ENCODE measurements at regions not wholly inside any gene's neighbourhood (a gene's known extent, or its start where the extent isn't known, plus 50 kb on each side); places are given as distances from the start of the nearest gene placed in this dataset.

GRCh38 chr5:117188211-117188610 is 613.6 kb upstream of the SEMA6A start:
- Histone ChIP-seq H3K36me3 (ENCODE audit: control insufficient read depth in 2 of 2, extremely low read depth in 1 of 2, insufficient read depth in 2 of 2, low read length in 2 of 2) (no peaks in the 10 kb centered on the region), H4K20me1 (replicated peaks; ENCODE audit: control insufficient read depth, extremely low read depth, insufficient read depth, low read length) (no peaks in the 10 kb centered on the region), H3K4me1 (ENCODE audit: control insufficient read depth, extremely low read depth, insufficient read depth, low read length) (no peaks in the 10 kb centered on the region), H3K27ac (ENCODE audit: insufficient read depth, low read depth, low read length) (no peak overlapping the region), H2AFZ (ENCODE audit: low read depth, low read length) (no peak overlapping the region), H3K9me3 (replicated peaks; ENCODE audit: control insufficient read depth, insufficient read depth, low read length) (no peaks in the 10 kb centered on the region), H3K27me3 (ENCODE audit: control insufficient read depth in 2 of 2, insufficient read depth in 2 of 2, low read length in 2 of 2) (no peaks in the 10 kb centered on the region), H3K4me3 (replicated peaks in 1 of 3; ENCODE audit: insufficient read depth in 1 of 3, low read depth in 1 of 3, low read length in 3 of 3) (no peak overlapping the region), H3K9me1 (replicated peaks; ENCODE audit: control insufficient read depth, extremely low read depth, insufficient read depth, low read length) (no peaks in the 10 kb centered on the region), H3K79me2 (ENCODE audit: control insufficient read depth, insufficient read depth, low read length) (no peaks in the 10 kb centered on the region), H3K9ac (replicated peaks; ENCODE audit: extremely low read depth, insufficient read depth, low read length) (no peak overlapping the region), H3K4me2 (ENCODE audit: insufficient read depth, low read length) (no peak overlapping the region)
- dilution Hi-C loops (cut with MboI; ENCODE audit: extremely low pct_ligation_motif_present, low sequenced_read_pairs), result no loop called here
- intact Hi-C loops (cut with micrococcal nuclease), result no loop called here
- ChIA-PET POLR2A (no interaction called here), CTCF (no interaction called here)
- TF ChIP-seq FOS (IDR thresholded peaks at IDR 0.05; ENCODE audit: borderline replicate concordance, insufficient read depth, low read length) (no peak), CTCF (IDR thresholded peaks at IDR 0.05; ENCODE audit: extremely low read depth in 1 of 2, insufficient read depth in 1 of 2, low read depth in 1 of 2, low read length in 2 of 2) (no peak), POLR2A (IDR thresholded peaks at IDR 0.05; ENCODE audit: low read depth, low read length) (no peak), EZH2 (IDR thresholded peaks at IDR 0.05; ENCODE audit: borderline replicate concordance, low read depth, low read length, severe bottlenecking) (no peak), JUN (IDR thresholded peaks at IDR 0.05; ENCODE audit: borderline replicate concordance, insufficient read depth, insufficient read length, low read depth) (no peak), POLR2AphosphoS5 (IDR thresholded peaks at IDR 0.05; ENCODE audit: insufficient read depth, low read depth, low read length) (no peak), MYC (IDR thresholded peaks at IDR 0.05; ENCODE audit: low read depth, low read length) (no peak), MAX (IDR thresholded peaks at IDR 0.05; ENCODE audit: insufficient read depth, insufficient read length) (no peak), GATA2 (IDR thresholded peaks at IDR 0.05; ENCODE audit: insufficient read depth, insufficient read length, low read depth, low read length) (no peak)
- FAIRE-seq (no peak), DNase-seq (ENCODE audit: low read depth, low spot score) (no peak)
- no TSS peak for BruUV-seq (replicated peaks)
